ENCODE measurements at regions not wholly inside any gene's neighbourhood (a gene's known extent, or its start where the extent isn't known, plus 50 kb on each side); places are given as distances from the start of the nearest gene placed in this dataset.

DNA sequence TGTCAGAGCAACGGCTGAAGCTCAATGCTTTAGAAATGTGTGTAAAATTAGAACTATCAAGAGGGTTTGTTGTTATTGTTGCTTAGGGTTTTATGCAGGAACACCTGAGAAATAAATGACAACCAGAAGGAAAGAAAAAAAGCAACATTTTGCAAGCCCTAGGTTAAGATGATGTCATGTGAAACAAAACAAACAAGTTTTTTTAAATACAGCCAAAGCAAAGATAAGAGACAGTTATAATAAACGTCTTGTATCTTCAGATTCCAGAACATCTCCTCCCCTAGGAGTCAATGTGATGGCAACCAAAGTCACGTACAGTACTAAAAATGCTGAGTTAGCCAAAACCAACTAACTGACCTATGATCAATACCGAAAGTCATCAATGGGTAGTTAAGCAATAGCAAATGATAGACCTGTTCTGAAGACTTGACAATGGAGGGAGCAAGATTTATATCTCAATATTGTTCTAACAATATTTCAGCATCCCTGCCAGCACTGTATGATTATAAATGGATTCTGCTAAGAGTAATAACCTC is 55.3 kb upstream of the NOCT start:
- TF ChIP-seq CTCF (IDR thresholded peaks at IDR 0.05) (no peak), EP300 (IDR thresholded peaks at IDR 0.05) (no peak), POLR2A (IDR thresholded peaks at IDR 0.05; ENCODE audit: low read depth) (no peak)

Data from esophagus muscularis mucosa (tissue), 4 donors.